Adrenal gland (tissue), 9 donors: ENCODE measurements at regions not wholly inside any gene's neighbourhood (a gene's known extent, or its start where the extent isn't known, plus 50 kb on each side); places are given as distances from the start of the nearest gene placed in this dataset.

ENCODE experiments used
- DNase-seq, 7 donors: peaks; one replicate each; pipeline ENCODE4 v3.0.0-alpha.2; 2019 to 2020
- H3K27ac ChIP-seq, 5 donors: fragments of 200-600 bp; sonication (generic) in 4 of 5; 1 replicate in 3 of 5; 2 replicates in 2 of 5; pipeline versions ENCODE4 v1.5.1 to v1.8.0; 2016 to 2020; ENCODE audit warnings: mild to moderate bottlenecking in 1 of 5
- H3K27me3 ChIP-seq: fragments of 200-600 bp; 2 replicates; pipeline ENCODE4 v1.8.0; 2021
- H3K36me3 ChIP-seq, 2 donors: fragments of 200-600 bp; replicated peaks in 1 of 2; 1 replicate in 1 of 2; 2 replicates in 1 of 2; pipeline versions ENCODE4 v1.5.1 to v1.8.0; 2018 to 2022
- H3K4me1 ChIP-seq, 2 donors: fragments of 200-600 bp; replicated peaks in 1 of 2; 1 replicate in 1 of 2; 2 replicates in 1 of 2; pipeline versions ENCODE4 v1.5.1 to v1.8.0; 2018 to 2021
- H3K4me3 ChIP-seq, 4 donors: fragments of 200-600 bp; sonication (generic) in 3 of 4; one replicate each; pipeline ENCODE4 v1.5.1; 2016 to 2018
- H3K9me3 ChIP-seq, 3 donors: fragments of 200-600 bp; sonication (generic) in 1 of 3; replicated peaks in 1 of 3; 1 replicate in 2 of 3; 2 replicates in 1 of 3; pipeline versions ENCODE4 v1.5.1 to v1.8.0; 2016 to 2021
- CTCF ChIP-seq, 6 experiments: fragments of 450-650 bp in 4 of 6; fragments of 200-600 bp in 2 of 6; sonication (generic) in 1 of 6; IDR thresholded peaks; 1 replicate in 5 of 6; 2 replicates in 1 of 6; pipeline versions ENCODE4 v1.5.1 to v1.8.0; 2016 to 2021; ENCODE audit warnings: antibody characterized with exemption in 6 of 6, mild to moderate bottlenecking in 2 of 6, moderate library complexity in 1 of 6
- POLR2A ChIP-seq, 2 donors: fragments of 450-650 bp; IDR thresholded peaks; one replicate each; pipeline ENCODE4 v1.6.1; 2017; ENCODE audit warnings: antibody characterized with exemption in 2 of 2, mild to moderate bottlenecking in 2 of 2, moderate library complexity in 1 of 2
- WGBS, 4 donors: extraction: QIAGEN DNeasy Blood & Tissue Kit in 2 of 4; methylation state at CpG; one replicate each; pipeline versions ENCODE4 v1.1.5 to v1.1.7; 2013 to 2017; 5-methylcytosine and 5-hydroxymethylcytosine counted together
- intact Hi-C, 2 donors: fragments of 100-400 bp; cut with DNase I; formaldehyde crosslinking; loops; one replicate each; pipeline versions ENCODE4 v1.14.1 to v1.15.0; 2022 to 2023
- donor health status: healthy with polysubstance abuse.
- donor health status: Bipolar disorder and iron deficiency.
- donor health status: DM: yes; HTN: yes; CAD: no.
- donor health status: DM: no; HTN: no; CAD: no.
- donor health status: DM: no; HTN: no; CAD: no.

- H3K9me3 ChIP-seq: no peaks in the 10 kb centered on the region
- intact Hi-C loops: no loop called here
- H3K27ac ChIP-seq: no peak overlapping the region
- H3K4me1 ChIP-seq: no peaks in the 10 kb centered on the region
- no peak for DNase-seq
- H3K27me3 ChIP-seq: no peaks in the 10 kb centered on the region
- H3K4me3 ChIP-seq: no peak overlapping the region
- 83 to 91% (median 88%) methylated on average over 5 to 47 of the region's 47 CpGs for WGBS, 4 donors
- TF ChIP-seq CTCF (IDR thresholded peaks at IDR 0.05) (no peak), POLR2A (IDR thresholded peaks at IDR 0.05) (no peak)
- H3K36me3 ChIP-seq: no peaks in the 10 kb centered on the region
Observed at GRCh38 chr6:33521489-33522091, 58.5 kb downstream of the BAK1 start.
